SK-N-SH treated with all-trans-retinoic acid at 6 μM for 48 hours (cell line): ENCODE measurements at regions not wholly inside any gene's neighbourhood (a gene's known extent, or its start where the extent isn't known, plus 50 kb on each side); places are given as distances from the start of the nearest gene placed in this dataset.

ENCODE experiments used
- ATAC-seq: fragments of 200-7000 bp; cut with Tn5 transposase; 3 replicates; pipeline ENCODE4 v1.9.1; 2020; ENCODE audit warnings: mild to moderate bottlenecking, moderate library complexity
- ARNTL ChIP-seq: fragments of 450-650 bp; formaldehyde crosslinking; IDR thresholded peaks from 2 replicates; pipeline ENCODE4 v1.5.0; 2020; ENCODE audit warnings: low read depth, mild to moderate bottlenecking, moderate library complexity, borderline replicate concordance
- BACH2 ChIP-seq: fragments of 250-450 bp; sonication (Bioruptor Pico); IDR thresholded peaks from 2 replicates; pipeline ENCODE4 v1.9.0; 2021; ENCODE audit warnings: mild to moderate bottlenecking, borderline replicate concordance
- CREB5 ChIP-seq: fragments of 250-450 bp; sonication (Bioruptor Pico); IDR thresholded peaks from 2 replicates; pipeline ENCODE4 v1.5.1; 2020; ENCODE audit warnings: low read depth, mild to moderate bottlenecking, moderate library complexity
- CSDC2 ChIP-seq: fragments of 250-450 bp; sonication (Bioruptor Pico); IDR thresholded peaks from 2 replicates; pipeline ENCODE4 v1.5.0; 2020; ENCODE audit warnings: mild to moderate bottlenecking, moderate library complexity
- CSRNP3 ChIP-seq: fragments of 250-450 bp; sonication (Bioruptor Pico); IDR thresholded peaks from 2 replicates; pipeline ENCODE4 v1.5.1; 2021; ENCODE audit warnings: mild to moderate bottlenecking, moderate library complexity
- ESRRG ChIP-seq: fragments of 250-450 bp; sonication (Bioruptor Pico); IDR thresholded peaks from 2 replicates; pipeline ENCODE4 v1.6.1; 2021; ENCODE audit warnings: mild to moderate bottlenecking
- GLIS3 ChIP-seq: fragments of 250-450 bp; sonication (Bioruptor Pico); IDR thresholded peaks from 2 replicates; pipeline ENCODE4 v1.5.0; 2020; ENCODE audit warnings: mild to moderate bottlenecking, moderate library complexity
- ISL1 ChIP-seq: fragments of 250-450 bp; sonication (Bioruptor Pico); IDR thresholded peaks from 2 replicates; pipeline ENCODE4 v2.1.2; 2022; ENCODE audit warnings: mild to moderate bottlenecking, moderate library complexity
- OSR1 ChIP-seq: fragments of 250-450 bp; sonication (Bioruptor Pico); IDR thresholded peaks from 2 replicates; pipeline ENCODE4 v1.8.0; 2022; ENCODE audit warnings: moderate library complexity, mild to moderate bottlenecking, inconsistent platforms
- POU6F1 ChIP-seq: fragments of 250-450 bp; sonication (Bioruptor Pico); IDR thresholded peaks from 2 replicates; pipeline ENCODE4 v1.8.0; 2021; ENCODE audit warnings: low read depth, mild to moderate bottlenecking, moderate library complexity, borderline replicate concordance
- PPARA ChIP-seq: fragments of 250-450 bp; sonication (Bioruptor Pico); IDR thresholded peaks from 2 replicates; pipeline ENCODE4 v1.5.0; 2020; ENCODE audit warnings: mild to moderate bottlenecking, borderline replicate concordance
- RARB ChIP-seq: fragments of 250-450 bp; sonication (Bioruptor Pico); IDR thresholded peaks from 2 replicates; pipeline ENCODE4 v1.8.0; 2021; ENCODE audit warnings: mild to moderate bottlenecking, moderate library complexity
- SNAI2 ChIP-seq: fragments of 250-450 bp; sonication (Bioruptor Pico); IDR thresholded peaks from 2 replicates; pipeline ENCODE4 v1.5.0; 2020; ENCODE audit warnings: mild to moderate bottlenecking, moderate library complexity
- TCF4 ChIP-seq: fragments of 250-450 bp; sonication (Bioruptor Pico); IDR thresholded peaks from 2 replicates; pipeline ENCODE4 v1.8.0; 2021; ENCODE audit warnings: mild to moderate bottlenecking, moderate library complexity, borderline replicate concordance
- TOX ChIP-seq: fragments of 250-450 bp; sonication (Bioruptor Pico); IDR thresholded peaks from 2 replicates; pipeline ENCODE4 v1.8.0; 2021; ENCODE audit warnings: mild to moderate bottlenecking, moderate library complexity, borderline replicate concordance
- TSHZ2 ChIP-seq: fragments of 250-450 bp; sonication (Bioruptor Pico); IDR thresholded peaks from 2 replicates; pipeline ENCODE4 v1.5.0; 2020; ENCODE audit warnings: mild to moderate bottlenecking, moderate library complexity
- ZFP3 ChIP-seq: fragments of 250-450 bp; sonication (Bioruptor Pico); IDR thresholded peaks from 2 replicates; pipeline ENCODE4 v1.5.0; 2020; ENCODE audit warnings: mild to moderate bottlenecking, moderate library complexity
- ZFP30 ChIP-seq: fragments of 450-650 bp; formaldehyde crosslinking; IDR thresholded peaks from 2 replicates; pipeline ENCODE4 v1.5.0; 2022; ENCODE audit warnings: mild to moderate bottlenecking, moderate library complexity
- ZNF565 ChIP-seq: fragments of 450-650 bp; formaldehyde crosslinking; conservative IDR thresholded peaks from 2 replicates; pipeline ENCODE4 v1.5.0; 2020; ENCODE audit warnings: low read depth, mild to moderate bottlenecking, moderate library complexity
- ZNF70 ChIP-seq: fragments of 450-650 bp; formaldehyde crosslinking; IDR thresholded peaks from 2 replicates; pipeline ENCODE4 v1.5.0; 2020; ENCODE audit warnings: mild to moderate bottlenecking, moderate library complexity
- ZNF8 ChIP-seq: fragments of 450-650 bp; formaldehyde crosslinking; IDR thresholded peaks from 2 replicates; pipeline ENCODE4 v1.5.0; 2020; ENCODE audit warnings: mild to moderate bottlenecking, moderate library complexity

- TF ChIP-seq BACH2 (CRISPR knock-in tag) (no peak), POU6F1 (CRISPR knock-in tag) (no peak), ZNF565 (CRISPR knock-in tag) (no peak), ESRRG (CRISPR knock-in tag) (no peak), ARNTL (no peak), CREB5 (CRISPR knock-in tag) (no peak), ZFP3 (CRISPR knock-in tag) (no peak), SNAI2 (CRISPR knock-in tag) (no peak), ZNF70 (no peak), OSR1 (CRISPR knock-in tag) (no peak), TCF4 (CRISPR knock-in tag) (no peak), ISL1 (CRISPR knock-in tag) (no peak)
- ATAC-seq, result no peak
These were observed 400.5 kb upstream of the CDH11 start for GRCh38 chr16:65522412-65522811.

GRCh38 chr16:65521633-65522328 lies 399.9 kb upstream of the CDH11 start:
- peak; percentile 78 for ATAC-seq
- TF ChIP-seq ZFP3 (CRISPR knock-in tag) (no peak), TSHZ2 (no peak), ZNF8 (CRISPR knock-in tag) (no peak), GLIS3 (CRISPR knock-in tag) (no peak), RARB (CRISPR knock-in tag) (no peak), PPARA (no peak), CREB5 (CRISPR knock-in tag) (no peak), SNAI2 (CRISPR knock-in tag) (no peak), TOX (CRISPR knock-in tag) (no peak), BACH2 (CRISPR knock-in tag) (no peak), CSDC2 (CRISPR knock-in tag) (no peak), TCF4 (CRISPR knock-in tag) (no peak)

- TF ChIP-seq ZNF8 (CRISPR knock-in tag) (no peak), CSDC2 (CRISPR knock-in tag) (no peak), BACH2 (CRISPR knock-in tag) (no peak), CSRNP3 (CRISPR knock-in tag) (no peak), ZFP30 (CRISPR knock-in tag) (no peak), ZFP3 (CRISPR knock-in tag) (no peak), POU6F1 (CRISPR knock-in tag) (no peak), ESRRG (CRISPR knock-in tag) (no peak), SNAI2 (CRISPR knock-in tag) (no peak), ZNF565 (CRISPR knock-in tag) (no peak)
- TF ChIP-seq, all 23 proteins: peak for 0
- no peak for ATAC-seq
These were observed 397.5 kb upstream of the CDH11 start for GRCh38 chr16:65519402-65519801.
